ENCODE measurements at regions not wholly inside any gene's neighbourhood (a gene's known extent, or its start where the extent isn't known, plus 50 kb on each side); places are given as distances from the start of the nearest gene placed in this dataset.

GRCh38 chr18:45155526-45155925, 459.8 kb upstream of the SLC14A2 start (continued):
- TF ChIP-seq ZNF462 (CRISPR knock-in tag; IDR thresholded peaks at IDR 0.05) (no peak), EZH2 (IDR thresholded peaks at IDR 0.05; ENCODE audit: low read depth, unreplicated experiment) (no peak), ZNF331 (CRISPR knock-in tag; IDR thresholded peaks at IDR 0.05; ENCODE audit: low read depth) (no peak), ZNF114 (CRISPR knock-in tag; IDR thresholded peaks at IDR 0.05) (no peak), STAT1 (IDR thresholded peaks at IDR 0.05; ENCODE audit: unreplicated experiment) (no peak), CTCF (conservative IDR thresholded peaks at IDR 0.05; ENCODE audit: low read depth in 2 of 2) (no peak), JUNB (IDR thresholded peaks at IDR 0.05; ENCODE audit: unreplicated experiment) (no peak)

- no peak for ATAC-seq
- no peaks in the 10 kb centered on the region for H3K9me3 Mint-ChIP-seq
- no peaks in the 10 kb centered on the region for H3K4me1 ChIP-seq (ENCODE audit: insufficient read depth)
- H3K4me3 ChIP-seq, result no peak overlapping the region
- H3K27me3 ChIP-seq (ENCODE audit: insufficient read depth), result no peaks in the 10 kb centered on the region
- H3K9me2 ChIP-seq (ENCODE audit: insufficient read depth), result peaks cover 20% of the 10 kb centered on the region; the same call in 1 of the 2 replicates
- no peaks in the 10 kb centered on the region for H3K36me3 ChIP-seq (ENCODE audit: insufficient read depth)
- no peaks in the 10 kb centered on the region for H3K79me2 ChIP-seq (replicated peaks; ENCODE audit: insufficient read depth)
- H3K36me3 Mint-ChIP-seq (ENCODE audit: low read depth), result no peaks in the 10 kb centered on the region
- H4K20me1 ChIP-seq (replicated peaks; ENCODE audit: insufficient read depth), result no peaks in the 10 kb centered on the region
- H3K4me1 Mint-ChIP-seq, result no peaks in the 10 kb centered on the region
- no peak overlapping the region for H2AFZ ChIP-seq
- H3K27ac Mint-ChIP-seq, result no peak overlapping the region
- H3F3A ChIP-seq (replicated peaks; ENCODE audit: low read depth), result no peaks in the 10 kb centered on the region
- H3K27ac ChIP-seq (ENCODE audit: low read depth), result no peak overlapping the region
- peaks cover 3% of the 10 kb centered on the region for H3K27me3 Mint-ChIP-seq (ENCODE audit: insufficient read depth, low read depth, poor library complexity)
- H3K4me3 Mint-ChIP-seq, result no peak overlapping the region
- no peak overlapping the region for H3K4me2 ChIP-seq
- no peak for DNase-seq (ENCODE audit: low spot score)
- TF ChIP-seq CREB1 (CRISPR knock-in tag; IDR thresholded peaks at IDR 0.05; ENCODE audit: low read depth) (no peak), ZNF462 (CRISPR knock-in tag; IDR thresholded peaks at IDR 0.05) (no peak), POLR2AphosphoS5 (IDR thresholded peaks at IDR 0.05; ENCODE audit: low read depth) (no peak)
Observed at GRCh38 chr18:45156946-45157345, 458.3 kb upstream of the SLC14A2 start.
